HCT116 (cell line): ENCODE measurements at regions not wholly inside any gene's neighbourhood (a gene's known extent, or its start where the extent isn't known, plus 50 kb on each side); places are given as distances from the start of the nearest gene placed in this dataset.

ENCODE experiments used
- CEBPB ChIP-seq: IDR thresholded peaks from 2 replicates; pipeline ENCODE4 v1.6.1; 2012; ENCODE audit warnings: low read depth
- EZH2 ChIP-seq: fragments of 200-600 bp; sonication (generic); IDR thresholded peaks from 2 replicates; pipeline ENCODE4 v1.6.1; 2017; ENCODE audit warnings: antibody characterized with exemption, mixed run types
- EZH2phosphoT487 ChIP-seq: fragments of 200-600 bp; IDR thresholded peaks from 2 replicates; pipeline ENCODE4 v1.6.1; 2018; ENCODE audit warnings: antibody characterized with exemption, borderline replicate concordance
- POLR2A ChIP-seq: IDR thresholded peaks from 2 replicates; pipeline ENCODE4 v1.7.0; 2011; ENCODE audit warnings: borderline replicate concordance; ENCODE audit not compliant: insufficient read depth, insufficient read length; ENCODE audit errors: extremely low read depth
- POLR2AphosphoS5 ChIP-seq: IDR thresholded peaks from 2 replicates; pipeline ENCODE4 v1.6.1; 2011; ENCODE audit warnings: mild to moderate bottlenecking, low read depth, low read length, moderate library complexity
- ZNF274 ChIP-seq: fragments of 200-500 bp; sonication (Bioruptor generic); IDR thresholded peaks from 2 replicates; pipeline ENCODE4 v1.6.1; 2014; ENCODE audit warnings: mild to moderate bottlenecking, low read depth, low read length, inconsistent platforms
- TF ChIP-seq, protein P1 (sequence below), 3 experiments: fragments of 200-600 bp in 1 of 3; sonication (generic) in 1 of 3; IDR thresholded peaks in 2 of 3; conservative IDR thresholded peaks in 1 of 3; 2 replicates each; pipeline ENCODE4 v1.5.1; 2012 to 2017; ENCODE audit warnings: low read depth in 2 of 3, low read length in 2 of 3, antibody characterized with exemption in 1 of 3, borderline replicate concordance in 1 of 3, control low read depth in 1 of 3, mild to moderate bottlenecking in 1 of 3, mixed read lengths in 1 of 3, mixed run types in 1 of 3, moderate library complexity in 1 of 3; ENCODE audit not compliant: insufficient read depth in 1 of 3
- TF ChIP-seq, protein P2 (sequence below): IDR thresholded peaks from 2 replicates; pipeline ENCODE4 v1.6.1; 2011; ENCODE audit warnings: mild to moderate bottlenecking, low read length, moderate library complexity; ENCODE audit not compliant: insufficient replicate concordance; ENCODE audit errors: extremely low read depth
- TF ChIP-seq, protein P3 (sequence below): IDR thresholded peaks from 2 replicates; pipeline ENCODE4 v1.6.1; 2012; ENCODE audit warnings: low read depth
- TF ChIP-seq, protein P4 (sequence below): IDR thresholded peaks from 2 replicates; pipeline ENCODE4 v1.6.1; 2012

GRCh38 chr6:169999367-169999766 lies 247.9 kb downstream of the ERMARD start:
- TF ChIP-seq POLR2A: no peak
- TF ChIP-seq EZH2phosphoT487: no peak
- TF ChIP-seq, protein P1, sequence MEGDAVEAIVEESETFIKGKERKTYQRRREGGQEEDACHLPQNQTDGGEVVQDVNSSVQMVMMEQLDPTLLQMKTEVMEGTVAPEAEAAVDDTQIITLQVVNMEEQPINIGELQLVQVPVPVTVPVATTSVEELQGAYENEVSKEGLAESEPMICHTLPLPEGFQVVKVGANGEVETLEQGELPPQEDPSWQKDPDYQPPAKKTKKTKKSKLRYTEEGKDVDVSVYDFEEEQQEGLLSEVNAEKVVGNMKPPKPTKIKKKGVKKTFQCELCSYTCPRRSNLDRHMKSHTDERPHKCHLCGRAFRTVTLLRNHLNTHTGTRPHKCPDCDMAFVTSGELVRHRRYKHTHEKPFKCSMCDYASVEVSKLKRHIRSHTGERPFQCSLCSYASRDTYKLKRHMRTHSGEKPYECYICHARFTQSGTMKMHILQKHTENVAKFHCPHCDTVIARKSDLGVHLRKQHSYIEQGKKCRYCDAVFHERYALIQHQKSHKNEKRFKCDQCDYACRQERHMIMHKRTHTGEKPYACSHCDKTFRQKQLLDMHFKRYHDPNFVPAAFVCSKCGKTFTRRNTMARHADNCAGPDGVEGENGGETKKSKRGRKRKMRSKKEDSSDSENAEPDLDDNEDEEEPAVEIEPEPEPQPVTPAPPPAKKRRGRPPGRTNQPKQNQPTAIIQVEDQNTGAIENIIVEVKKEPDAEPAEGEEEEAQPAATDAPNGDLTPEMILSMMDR (IDR thresholded peaks at IDR 0.05 in 2 of 3, conservative IDR thresholded peaks at IDR 0.05 in 1 of 3; ENCODE audit: borderline replicate concordance in 1 of 3, insufficient read depth in 1 of 3, low read depth in 2 of 3, low read length in 2 of 3): no peak
- TF ChIP-seq, protein P2, sequence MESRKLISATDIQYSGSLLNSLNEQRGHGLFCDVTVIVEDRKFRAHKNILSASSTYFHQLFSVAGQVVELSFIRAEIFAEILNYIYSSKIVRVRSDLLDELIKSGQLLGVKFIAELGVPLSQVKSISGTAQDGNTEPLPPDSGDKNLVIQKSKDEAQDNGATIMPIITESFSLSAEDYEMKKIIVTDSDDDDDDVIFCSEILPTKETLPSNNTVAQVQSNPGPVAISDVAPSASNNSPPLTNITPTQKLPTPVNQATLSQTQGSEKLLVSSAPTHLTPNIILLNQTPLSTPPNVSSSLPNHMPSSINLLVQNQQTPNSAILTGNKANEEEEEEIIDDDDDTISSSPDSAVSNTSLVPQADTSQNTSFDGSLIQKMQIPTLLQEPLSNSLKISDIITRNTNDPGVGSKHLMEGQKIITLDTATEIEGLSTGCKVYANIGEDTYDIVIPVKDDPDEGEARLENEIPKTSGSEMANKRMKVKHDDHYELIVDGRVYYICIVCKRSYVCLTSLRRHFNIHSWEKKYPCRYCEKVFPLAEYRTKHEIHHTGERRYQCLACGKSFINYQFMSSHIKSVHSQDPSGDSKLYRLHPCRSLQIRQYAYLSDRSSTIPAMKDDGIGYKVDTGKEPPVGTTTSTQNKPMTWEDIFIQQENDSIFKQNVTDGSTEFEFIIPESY: no peak
- no peak for TF ChIP-seq ZNF274
- TF ChIP-seq, protein P3, sequence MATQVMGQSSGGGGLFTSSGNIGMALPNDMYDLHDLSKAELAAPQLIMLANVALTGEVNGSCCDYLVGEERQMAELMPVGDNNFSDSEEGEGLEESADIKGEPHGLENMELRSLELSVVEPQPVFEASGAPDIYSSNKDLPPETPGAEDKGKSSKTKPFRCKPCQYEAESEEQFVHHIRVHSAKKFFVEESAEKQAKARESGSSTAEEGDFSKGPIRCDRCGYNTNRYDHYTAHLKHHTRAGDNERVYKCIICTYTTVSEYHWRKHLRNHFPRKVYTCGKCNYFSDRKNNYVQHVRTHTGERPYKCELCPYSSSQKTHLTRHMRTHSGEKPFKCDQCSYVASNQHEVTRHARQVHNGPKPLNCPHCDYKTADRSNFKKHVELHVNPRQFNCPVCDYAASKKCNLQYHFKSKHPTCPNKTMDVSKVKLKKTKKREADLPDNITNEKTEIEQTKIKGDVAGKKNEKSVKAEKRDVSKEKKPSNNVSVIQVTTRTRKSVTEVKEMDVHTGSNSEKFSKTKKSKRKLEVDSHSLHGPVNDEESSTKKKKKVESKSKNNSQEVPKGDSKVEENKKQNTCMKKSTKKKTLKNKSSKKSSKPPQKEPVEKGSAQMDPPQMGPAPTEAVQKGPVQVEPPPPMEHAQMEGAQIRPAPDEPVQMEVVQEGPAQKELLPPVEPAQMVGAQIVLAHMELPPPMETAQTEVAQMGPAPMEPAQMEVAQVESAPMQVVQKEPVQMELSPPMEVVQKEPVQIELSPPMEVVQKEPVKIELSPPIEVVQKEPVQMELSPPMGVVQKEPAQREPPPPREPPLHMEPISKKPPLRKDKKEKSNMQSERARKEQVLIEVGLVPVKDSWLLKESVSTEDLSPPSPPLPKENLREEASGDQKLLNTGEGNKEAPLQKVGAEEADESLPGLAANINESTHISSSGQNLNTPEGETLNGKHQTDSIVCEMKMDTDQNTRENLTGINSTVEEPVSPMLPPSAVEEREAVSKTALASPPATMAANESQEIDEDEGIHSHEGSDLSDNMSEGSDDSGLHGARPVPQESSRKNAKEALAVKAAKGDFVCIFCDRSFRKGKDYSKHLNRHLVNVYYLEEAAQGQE: no peak
- no peak for TF ChIP-seq CEBPB
- TF ChIP-seq POLR2AphosphoS5: no peak
- TF ChIP-seq EZH2: no peak
- TF ChIP-seq, protein P4, sequence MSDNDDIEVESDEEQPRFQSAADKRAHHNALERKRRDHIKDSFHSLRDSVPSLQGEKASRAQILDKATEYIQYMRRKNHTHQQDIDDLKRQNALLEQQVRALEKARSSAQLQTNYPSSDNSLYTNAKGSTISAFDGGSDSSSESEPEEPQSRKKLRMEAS: no peak
